Endometrial microvascular endothelial cells (primary cell): ENCODE measurements at regions not wholly inside any gene's neighbourhood (a gene's known extent, or its start where the extent isn't known, plus 50 kb on each side); places are given as distances from the start of the nearest gene placed in this dataset.
"Not testable (repeated sequence)": the region's sequence is repeated elsewhere in the genome, so short reads cannot be mapped to it uniquely, and the experiment has no call there.

Source experiments
- in situ Hi-C: cut with HindIII; loops from 2 replicates; pipeline ENCODE4 v1.10.0; 2017; ENCODE audit warnings: low sequenced_read_pairs, low pct_unique_long_range_greater_than_20kb; ENCODE audit errors: inconsistent ontology term

DNA sequence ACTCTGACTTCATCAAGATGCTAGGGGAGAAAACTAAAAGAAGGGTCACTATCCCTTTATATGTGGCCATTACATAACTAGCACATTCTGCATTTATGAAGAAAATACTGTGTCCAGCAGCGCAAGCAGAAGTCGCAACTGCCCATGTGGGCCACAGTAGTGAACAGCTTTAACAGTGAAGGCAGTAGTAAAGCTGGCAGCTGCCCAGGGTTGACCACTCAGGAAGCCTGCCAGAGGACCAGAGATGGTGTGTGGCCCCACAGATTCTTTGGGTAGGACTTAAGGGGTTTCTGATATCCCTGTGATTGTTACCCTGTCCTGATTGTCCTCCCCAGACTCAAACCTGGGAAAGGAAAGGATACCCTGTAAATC, 88.3 kb upstream of the NT5E start:
- in situ Hi-C loops = loop anchor here (25.0 kb wide), 1 partner anchor 101 kb away; the partner anchor contains the start of gene NT5E

DNA sequence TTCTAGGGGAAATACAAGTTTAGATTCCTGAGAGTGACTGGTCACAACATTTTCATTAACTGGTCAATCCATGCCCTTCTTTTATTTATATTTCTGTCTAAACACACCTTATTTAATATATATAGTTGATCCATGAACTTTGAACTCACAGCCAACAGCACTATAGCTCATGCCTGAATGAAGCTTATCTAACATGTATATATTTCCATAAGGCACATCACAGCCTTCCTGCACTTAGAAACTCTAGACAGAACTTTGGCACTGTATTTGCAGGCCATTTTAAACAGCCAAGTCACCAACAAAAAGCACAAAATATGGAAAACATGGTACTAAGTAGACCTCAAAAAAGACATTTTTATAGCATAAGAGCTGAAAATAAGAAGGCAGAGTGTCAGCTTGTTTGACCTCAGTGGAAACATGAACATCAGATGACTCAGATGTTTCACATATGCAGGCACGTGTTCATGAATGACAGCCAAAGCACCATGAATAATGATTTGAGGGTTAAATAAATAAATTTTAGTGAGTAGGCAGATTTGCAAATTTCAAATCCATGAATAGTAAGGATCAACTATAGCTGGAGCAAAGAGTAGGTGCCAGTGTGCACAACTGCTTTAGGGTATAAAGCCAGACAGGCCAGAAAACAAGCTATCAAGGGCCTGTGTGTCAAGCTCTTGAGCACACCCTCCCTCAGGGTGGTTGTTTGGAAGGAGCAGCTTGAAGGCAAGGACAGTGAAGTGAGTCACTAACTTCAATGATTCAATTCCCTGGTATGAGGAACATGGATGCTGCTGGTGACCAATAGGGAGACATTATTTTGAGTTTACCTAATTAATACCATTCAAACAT, 88.9 kb upstream of the NT5E start:
- in situ Hi-C loops = loop anchor here (25.0 kb wide), 1 partner anchor 101 kb away; the partner anchor contains the start of gene NT5E

DNA sequence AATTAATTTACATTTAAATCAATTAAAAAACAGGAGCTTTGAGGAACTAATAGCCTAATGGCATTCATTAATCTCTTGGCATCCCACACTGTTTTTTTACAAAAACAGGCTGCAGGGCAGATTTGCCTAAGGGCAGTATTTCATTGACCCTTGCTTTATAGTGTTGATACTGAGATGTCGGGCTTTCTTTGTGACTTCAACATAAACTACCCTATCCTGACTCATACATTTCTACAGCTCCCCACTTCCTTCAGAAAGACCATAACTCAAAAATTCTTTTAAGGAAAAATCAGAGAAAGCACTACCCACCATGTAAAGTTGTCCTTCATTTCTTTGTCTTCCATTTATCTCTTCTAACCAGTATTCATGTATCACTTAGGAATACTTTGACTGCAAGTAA, 92.2 kb upstream of the NT5E start:
- in situ Hi-C loops = loop anchor here (25.0 kb wide), 1 partner anchor 105 kb away; the partner anchor contains the start of gene NT5E

DNA sequence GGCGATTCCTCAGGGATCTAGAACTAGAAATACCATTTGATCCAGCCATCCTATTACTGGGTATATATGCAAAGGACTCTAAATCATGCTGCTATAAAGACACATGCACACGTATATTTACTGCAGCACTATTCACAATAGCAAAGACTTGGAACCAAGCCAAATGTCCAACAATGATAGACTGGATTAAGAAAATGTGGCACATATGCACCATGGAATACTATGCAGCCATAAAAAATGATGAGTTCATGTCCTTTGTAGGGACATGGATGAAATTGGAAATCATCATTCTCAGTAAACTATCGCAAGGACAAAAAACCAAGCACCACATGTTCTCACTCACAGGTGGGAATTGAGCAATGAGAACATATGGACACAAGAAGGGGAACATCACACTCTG, 93.1 kb upstream of the NT5E start:
- in situ Hi-C loops = loop anchor here (25.0 kb wide), 1 partner anchor 106 kb away; the partner anchor contains the start of gene NT5E

DNA sequence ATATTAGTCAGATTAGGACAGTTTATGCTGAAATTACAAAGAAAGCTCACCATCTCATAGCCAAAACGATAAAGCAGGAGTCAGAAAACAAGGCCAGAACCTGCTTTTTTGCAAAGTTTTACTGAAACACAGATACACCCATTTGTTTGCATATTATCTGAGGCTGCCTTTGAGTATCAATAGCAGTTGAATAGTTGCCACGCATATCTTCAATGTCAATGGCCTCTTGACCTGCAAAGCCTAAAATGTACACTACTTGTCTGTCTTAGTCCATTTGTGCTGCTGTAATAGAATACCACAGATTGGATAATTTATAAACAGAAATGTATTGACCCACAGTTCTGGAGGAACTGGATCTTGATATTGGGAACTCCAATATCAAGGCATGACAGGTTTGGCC, 94.1 kb upstream of the NT5E start:
- in situ Hi-C loops = loop anchor here (25.0 kb wide), 1 partner anchor 106 kb away; the partner anchor contains the start of gene NT5E

DNA sequence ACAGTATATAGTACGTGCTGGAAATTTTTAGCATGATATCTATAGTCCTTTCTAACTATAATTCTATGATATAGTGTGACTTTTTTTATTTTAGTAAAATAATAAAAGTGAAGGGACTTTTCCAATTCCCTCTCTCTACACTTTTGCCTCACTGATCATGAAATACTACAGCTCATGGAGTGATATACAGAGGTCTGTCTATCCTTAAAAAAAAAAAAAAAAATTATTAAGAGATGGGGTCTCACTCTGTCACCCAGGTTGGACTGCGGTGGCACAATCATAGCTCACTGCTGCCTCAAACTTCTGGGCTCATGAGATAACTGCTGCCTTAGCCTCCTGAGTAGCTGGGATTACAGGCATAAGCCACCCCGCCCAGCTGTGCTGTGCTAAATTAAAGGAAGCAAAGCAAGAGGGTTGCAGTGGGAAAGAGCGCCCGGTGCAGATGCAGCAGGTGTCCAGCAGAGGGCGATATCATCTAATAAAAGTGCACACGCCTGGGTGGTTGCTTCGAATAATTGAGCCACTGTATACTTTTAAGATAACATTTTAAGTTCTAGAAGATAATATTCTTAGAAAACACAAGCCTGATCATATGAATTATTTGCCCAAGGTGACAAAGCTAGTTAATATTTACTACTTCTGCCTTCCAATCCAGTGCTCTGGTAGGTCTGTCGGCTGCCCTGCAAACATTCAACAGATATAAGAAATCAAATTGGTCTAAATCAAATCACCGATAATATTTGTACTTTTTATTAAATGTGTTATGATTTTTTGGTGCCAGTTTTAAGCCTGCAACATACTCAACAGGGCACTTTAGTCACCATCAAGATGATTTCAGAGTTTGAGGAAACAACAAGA, 94.9 kb upstream of the NT5E start:
- in situ Hi-C loops = loop anchor here (25.0 kb wide), 1 partner anchor 107 kb away; the partner anchor contains the start of gene NT5E

DNA sequence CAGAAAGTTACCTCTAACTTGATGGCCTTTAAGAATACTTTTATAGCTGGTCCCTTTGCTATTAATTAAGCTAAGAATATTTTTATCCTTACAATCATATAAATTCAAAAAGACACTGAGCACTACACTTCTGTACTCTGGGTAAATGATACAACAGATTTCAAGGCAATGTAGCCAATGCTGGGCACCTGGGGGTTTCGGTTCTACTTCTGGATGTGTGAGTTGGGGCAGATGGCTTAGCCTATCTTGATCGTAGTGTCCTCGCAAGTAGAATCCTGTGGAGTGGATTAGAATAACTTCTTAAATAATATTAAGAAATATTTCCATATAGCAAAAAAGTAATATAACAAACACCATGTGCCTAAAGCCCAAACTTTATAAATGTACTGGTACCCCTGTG, 96.9 kb upstream of the NT5E start:
- in situ Hi-C loops = loop anchor here (25.0 kb wide), 1 partner anchor 109 kb away; the partner anchor contains the start of gene NT5E

DNA sequence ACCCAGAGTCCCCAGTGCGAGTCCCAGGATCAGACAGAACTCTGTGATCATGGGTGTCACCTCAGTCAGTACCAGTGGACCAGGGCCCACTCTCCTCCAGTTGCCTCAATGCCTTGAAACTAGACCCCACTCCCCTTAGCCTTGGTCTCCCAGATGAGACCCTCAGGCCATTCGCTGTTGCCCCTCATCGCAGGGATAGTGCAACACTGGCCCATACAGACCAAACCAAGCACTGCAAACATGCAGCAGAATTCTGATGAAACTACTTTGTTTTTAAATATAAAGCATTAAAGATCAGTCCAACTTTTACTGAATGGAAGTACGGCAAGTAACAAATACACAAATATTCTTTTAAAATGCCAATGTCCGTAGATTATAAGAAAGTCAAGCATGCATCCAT, 101.2 kb upstream of the NT5E start:
- in situ Hi-C loops = no loop called here

DNA sequence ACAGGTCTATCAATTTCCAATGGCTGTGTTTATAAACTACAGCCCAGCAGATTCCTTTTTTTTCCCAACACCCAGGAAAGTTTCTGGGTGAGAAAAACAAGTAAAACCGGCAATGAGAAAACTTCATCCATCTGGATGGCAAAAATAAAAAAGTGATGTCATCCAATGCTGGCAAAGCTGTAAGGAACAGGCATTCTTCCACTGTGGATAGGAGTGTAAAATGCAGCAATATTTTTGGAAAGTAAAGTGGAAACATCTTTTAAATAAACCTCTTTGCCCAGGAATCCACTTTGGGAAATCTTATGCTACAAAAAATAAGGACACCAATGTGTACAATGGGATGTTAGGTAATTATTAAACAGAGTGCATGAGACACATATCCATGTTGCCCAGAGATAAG, 102.1 kb upstream of the NT5E start:
- in situ Hi-C loops = no loop called here

DNA sequence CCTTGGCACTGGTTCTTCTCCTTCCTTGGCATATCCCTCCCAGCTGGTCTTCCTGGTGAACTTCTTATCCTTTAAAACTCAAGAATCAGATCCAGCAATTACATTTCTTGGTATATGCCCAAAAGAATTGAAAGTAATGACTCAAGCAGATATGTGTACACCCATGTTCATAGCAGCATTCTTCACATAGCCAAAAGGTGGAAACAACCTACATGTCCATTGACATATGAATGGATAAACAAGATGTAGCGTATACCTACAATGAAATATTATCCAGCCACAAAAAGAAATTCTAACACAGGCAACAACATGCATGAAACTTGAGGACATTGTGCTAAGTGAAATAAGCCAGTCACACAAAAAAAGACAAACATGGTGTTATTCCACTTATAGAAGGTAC, 103.7 kb upstream of the NT5E start:
- in situ Hi-C loops = no loop called here

DNA sequence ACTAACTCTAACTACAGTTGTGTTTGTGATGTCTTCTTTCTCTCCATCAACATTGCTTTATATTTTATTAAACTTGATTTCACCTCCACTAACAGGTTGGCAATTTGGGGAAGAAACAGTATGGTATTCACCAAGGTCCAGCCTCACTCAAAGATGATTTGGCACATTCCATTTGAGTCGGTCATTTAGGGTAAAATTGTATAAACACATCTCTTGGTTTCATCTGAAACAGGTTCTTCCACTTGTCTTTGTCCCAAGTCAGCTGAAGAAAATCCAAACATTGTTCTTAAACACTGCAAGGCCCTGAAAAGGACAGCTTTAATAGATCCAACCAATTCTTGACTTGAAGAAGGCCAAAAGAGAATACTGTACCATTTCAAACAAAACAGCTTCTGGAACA, 104.9 kb upstream of the NT5E start:
- in situ Hi-C loops = no loop called here

DNA sequence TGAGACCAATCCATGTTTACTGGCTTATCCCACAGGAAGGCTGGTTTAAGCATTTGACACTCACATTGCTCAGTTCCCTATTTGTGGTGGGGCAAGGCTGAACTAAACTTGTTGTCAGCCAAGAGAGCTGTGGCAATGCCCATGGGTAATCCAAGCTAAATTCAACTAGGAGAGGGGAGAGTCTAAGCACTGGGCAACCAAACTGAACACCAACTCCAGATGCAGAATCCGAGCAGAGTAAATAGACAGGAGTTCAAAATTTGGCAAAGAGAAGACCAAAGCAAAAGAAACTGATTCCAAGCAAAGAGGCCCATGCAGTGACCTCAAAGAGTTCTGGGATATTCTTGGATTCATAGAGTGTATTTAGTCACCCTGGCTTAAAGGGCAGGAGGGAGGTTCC, 106.5 kb upstream of the NT5E start:
- in situ Hi-C loops = no loop called here

DNA sequence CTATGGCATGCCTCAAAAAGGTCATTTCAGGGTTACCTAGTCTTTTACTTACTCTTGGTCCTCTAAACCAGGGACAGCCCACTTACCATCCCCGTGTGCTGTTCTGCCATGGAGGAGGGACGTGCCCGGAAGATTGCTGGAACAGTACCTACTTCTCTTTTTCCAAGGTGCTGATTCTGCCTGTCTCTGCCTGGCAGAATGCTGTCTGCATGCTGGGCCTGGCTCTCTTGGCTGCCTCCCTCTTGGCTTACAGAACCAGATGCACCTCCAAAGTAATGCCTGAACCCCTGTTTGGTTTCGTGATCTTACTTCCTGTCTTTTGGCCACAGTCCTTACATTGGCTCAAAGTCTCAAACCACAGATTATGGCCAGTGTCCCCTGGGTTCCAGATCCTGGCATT, 120.7 kb upstream of the NT5E start:
- in situ Hi-C loops = no loop called here

DNA sequence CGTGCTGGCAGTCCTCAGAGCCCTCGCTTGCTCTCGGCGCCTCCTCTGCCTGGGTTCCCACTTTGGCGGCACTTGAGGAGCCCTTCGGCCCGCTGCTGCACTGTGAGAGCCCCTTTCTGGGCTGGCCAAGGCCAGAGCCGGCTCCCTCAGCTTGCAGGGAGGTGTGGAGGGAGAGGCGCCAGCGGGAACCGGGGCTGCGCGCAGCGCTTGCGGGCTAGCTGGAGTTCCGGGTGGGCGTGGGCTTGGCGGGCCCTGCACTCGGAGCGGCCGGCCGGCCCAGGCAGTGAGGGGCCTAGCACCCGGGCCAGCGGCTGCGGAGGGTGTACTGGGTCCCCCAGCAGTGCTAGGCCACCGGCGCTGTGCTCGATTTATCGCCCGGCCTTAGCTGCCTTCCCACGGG, 124.1 kb upstream of the NT5E start:
- in situ Hi-C loops = not testable (repeated sequence)

DNA sequence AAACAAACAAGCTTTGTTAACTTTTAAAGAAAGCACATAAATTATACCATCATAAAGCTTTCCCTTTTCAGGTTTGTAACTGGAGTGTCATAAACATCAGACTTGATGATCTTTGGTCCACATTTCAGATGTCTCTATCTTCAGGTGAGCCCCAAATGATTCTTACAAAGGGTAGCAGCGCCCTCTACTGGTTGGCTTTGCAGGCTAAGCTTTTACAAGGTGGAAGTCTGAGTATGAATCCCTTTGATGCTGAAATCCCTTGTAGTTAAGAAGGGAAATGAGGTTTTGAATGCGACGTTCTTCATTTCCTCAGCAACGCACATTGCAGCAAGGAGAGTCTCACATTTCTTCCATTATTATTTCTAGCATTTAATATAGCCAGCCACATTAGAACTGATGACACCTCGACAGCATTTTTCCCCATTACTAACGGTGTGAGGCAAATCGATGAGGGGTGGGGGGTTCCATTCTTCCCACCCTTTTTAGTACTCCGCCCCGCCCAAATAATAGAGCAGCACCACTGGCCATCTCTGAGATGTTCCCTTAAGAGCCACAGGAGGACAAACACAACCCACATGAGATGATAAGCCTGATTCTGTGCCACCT, 126.3 kb upstream of the NT5E start:
- in situ Hi-C loops = no loop called here

DNA sequence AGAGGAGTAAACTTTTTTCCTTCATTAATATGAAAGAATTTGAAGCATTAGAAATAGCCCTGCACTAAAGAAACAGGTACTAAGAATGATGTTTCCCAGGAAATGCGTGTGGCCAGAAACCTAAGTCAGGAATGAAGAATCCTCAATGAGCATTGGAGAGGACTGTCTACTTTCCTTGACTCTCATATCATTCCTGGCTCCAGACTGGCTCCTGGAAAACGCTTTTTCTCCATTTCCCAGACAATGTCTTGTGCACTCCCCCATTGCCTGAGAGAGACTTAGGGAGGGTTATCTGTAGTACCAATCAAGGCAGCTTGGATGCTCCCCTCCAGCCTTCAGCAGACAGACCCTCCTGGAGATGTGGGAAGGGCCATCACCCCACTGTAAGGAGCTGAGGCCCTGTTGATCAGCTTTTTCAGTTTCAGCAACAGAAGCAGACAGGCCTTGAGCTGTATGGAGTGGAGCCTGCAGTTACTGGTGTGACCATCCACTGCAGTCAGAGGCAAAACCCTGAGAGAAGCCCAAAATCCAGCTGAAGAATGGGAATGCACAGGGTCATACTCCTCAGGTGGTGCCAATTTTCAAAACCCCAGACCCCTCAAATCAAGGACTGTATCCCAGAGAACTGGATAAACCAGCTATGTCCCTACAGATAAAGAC, 127.3 kb upstream of the NT5E start:
- in situ Hi-C loops = no loop called here

DNA sequence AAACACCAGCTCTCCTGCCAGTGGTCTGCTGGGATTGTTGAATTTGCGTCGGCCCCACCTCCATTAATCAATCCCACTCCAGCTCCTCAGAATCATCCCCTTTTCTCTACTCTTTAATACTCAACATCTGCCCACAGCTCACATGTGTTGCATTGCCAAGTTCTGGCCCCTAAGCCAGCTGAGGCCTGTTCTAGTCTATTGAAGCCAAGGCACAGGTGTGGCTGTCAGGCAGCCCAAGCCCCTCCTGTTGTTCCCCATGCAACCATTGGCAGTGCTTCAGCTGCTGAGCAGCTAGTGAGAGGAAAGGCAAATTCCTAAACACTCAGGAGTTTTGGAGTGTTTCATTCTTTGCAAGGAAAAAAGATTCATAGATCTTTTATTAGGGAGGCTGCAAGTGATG, 128.0 kb upstream of the NT5E start:
- in situ Hi-C loops = no loop called here

DNA sequence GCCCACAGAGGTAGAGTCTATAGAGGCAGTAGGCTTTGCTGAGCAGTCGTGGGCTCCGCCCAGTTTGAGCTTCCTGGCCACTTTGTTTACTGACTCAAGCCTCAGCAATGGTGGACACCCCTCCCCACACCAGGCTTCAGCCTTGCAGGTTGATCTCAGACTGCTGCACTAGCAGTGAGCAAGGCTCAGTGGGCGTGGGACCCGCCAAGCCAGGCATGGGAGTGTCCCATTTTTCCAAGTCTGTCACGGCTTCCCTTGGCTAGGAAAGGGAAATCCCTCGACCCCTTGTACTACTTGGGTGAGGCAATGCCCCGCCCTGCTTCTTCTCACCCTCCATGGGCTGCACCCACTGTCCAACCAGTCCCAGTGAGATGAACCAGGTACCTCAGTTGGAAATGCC, 135.3 kb upstream of the NT5E start:
- in situ Hi-C loops = no loop called here

DNA sequence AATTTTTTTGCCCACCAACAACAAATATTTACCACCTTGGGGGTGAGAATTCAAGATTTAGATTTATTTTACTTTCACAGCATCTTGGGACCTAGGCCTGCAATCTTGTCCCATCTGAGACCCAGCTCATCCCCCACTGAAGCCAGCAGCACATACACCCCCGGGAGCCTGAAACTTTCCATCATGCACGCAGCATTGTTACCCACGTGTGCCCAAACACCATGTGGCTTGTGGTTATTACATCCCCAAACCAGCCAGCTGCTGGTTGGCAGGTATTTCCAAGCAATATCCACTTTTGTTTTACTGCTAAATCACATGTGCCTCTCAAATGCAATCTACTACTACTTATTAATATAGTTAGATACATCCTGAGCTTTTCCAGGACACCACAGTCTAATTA, 149.3 kb upstream of the NT5E start:
- in situ Hi-C loops = no loop called here
